HepG2 (cell line): ENCODE measurements at regions not wholly inside any gene's neighbourhood (a gene's known extent, or its start where the extent isn't known, plus 50 kb on each side); places are given as distances from the start of the nearest gene placed in this dataset.

Experiments used
- ATAC-seq: fragments of 200-7000 bp; cut with Tn5 transposase; 3 replicates; pipeline ENCODE4 v1.9.1; 2020; ENCODE audit warnings: mild to moderate bottlenecking, moderate library complexity
- BruUV-seq: library from RNA; stranded (reverse); fragments of 400-500 nt; replicated peaks from 2 replicates; lab custom pipeline; 2021; lab: Mats Ljungman, UMichigan
- CTCF ChIA-PET: fragments of 300-600 bp; formaldehyde crosslinking; extraction: SDS; loops from one replicate; lab custom pipeline; 2021; ENCODE audit warnings: low total read pairs, inconsistent platforms, low intra/inter-chr PET ratio; lab: Yijun Ruan, JAX
- POLR2A ChIA-PET: fragments of 350-600 bp; sonication (Branson Sonifier 250); formaldehyde crosslinking; loops from one replicate; lab custom pipeline; 2020; ENCODE audit warnings: antibody characterized with exemption, inconsistent platforms; lab: Yijun Ruan, JAX
- DNase-seq: peaks from one replicate; pipeline ENCODE4 v3.0.0-alpha.2; 2015; ENCODE audit warnings: low spot score
- FAIRE-seq: peaks from 3 replicates; lab custom pipeline; 2011; peaks lifted over from hg19 to GRCh38; lab: Jason Lieb, UNC
- H2AFZ ChIP-seq: one replicate; pipeline ENCODE4 v1.6.1; 2011; ENCODE audit warnings: low read length, inconsistent platforms
- H3K27ac ChIP-seq: fragments of 300-600 bp; 3 replicates; pipeline ENCODE4 v1.8.0; 2011; ENCODE audit warnings: mixed run types, mild to moderate bottlenecking, mixed read lengths, low read length, inconsistent platforms; ENCODE audit not compliant: insufficient read depth; ENCODE audit errors: extremely low read length
- H3K27me3 ChIP-seq, 2 experiments: fragments of 200-600 bp in 1 of 2; 2 replicates in 1 of 2; 3 replicates in 1 of 2; pipeline versions ENCODE4 v1.6.0 to v1.8.0; 2011; ENCODE audit warnings: low read length in 2 of 2, mild to moderate bottlenecking in 2 of 2, moderate library complexity in 2 of 2, inconsistent platforms in 1 of 2; ENCODE audit not compliant: insufficient read depth in 2 of 2, control insufficient read depth in 1 of 2
- H3K36me3 ChIP-seq, 2 experiments: fragments of 200-600 bp in 1 of 2; replicated peaks in 1 of 2; 2 replicates in 1 of 2; 3 replicates in 1 of 2; pipeline versions ENCODE4 v1.5.1 to v1.8.0; 2011; ENCODE audit warnings: low read length in 2 of 2, inconsistent platforms in 1 of 2; ENCODE audit not compliant: insufficient read depth in 2 of 2, control insufficient read depth in 1 of 2
- H3K4me1 ChIP-seq: 2 replicates; pipeline ENCODE4 v1.5.1; 2012; ENCODE audit warnings: low read length, inconsistent platforms; ENCODE audit not compliant: insufficient read depth
- H3K4me2 ChIP-seq: 2 replicates; pipeline ENCODE4 v1.6.0; 2011; ENCODE audit warnings: low read depth, low read length, inconsistent platforms
- H3K4me3 ChIP-seq, 3 experiments: fragments of 200-600 bp in 1 of 3; sonication (generic), shearing (Covaris generic) in 1 of 3; replicated peaks in 1 of 3; 2 replicates each; pipeline ENCODE4 v1.5.1; 2011 to 2016; ENCODE audit warnings: low read length in 3 of 3, inconsistent platforms in 2 of 3, low read depth in 2 of 3, mild to moderate bottlenecking in 2 of 3, control low read depth in 1 of 3, mixed read lengths in 1 of 3; ENCODE audit not compliant: insufficient read depth in 1 of 3
- H3K79me2 ChIP-seq: one replicate; pipeline ENCODE4 v1.6.1; 2011; ENCODE audit warnings: low read length, inconsistent platforms; ENCODE audit not compliant: insufficient read depth
- H3K9ac ChIP-seq: 2 replicates; pipeline ENCODE4 v1.6.0; 2011; ENCODE audit warnings: mild to moderate bottlenecking, low read depth, low read length, inconsistent platforms; ENCODE audit not compliant: insufficient read depth
- H3K9me3 ChIP-seq: 2 replicates; pipeline ENCODE4 v1.5.1; 2012; ENCODE audit warnings: mild to moderate bottlenecking, low read length
- H4K20me1 ChIP-seq: 2 replicates; pipeline ENCODE4 v1.6.0; 2011; ENCODE audit warnings: inconsistent platforms, mild to moderate bottlenecking, low read length, moderate library complexity; ENCODE audit not compliant: insufficient read depth
- ARID5B ChIP-seq: IDR thresholded peaks from 2 replicates; pipeline ENCODE4 v1.4.0; 2020; ENCODE audit warnings: mild to moderate bottlenecking, missing genetic modification reagents
- FOXA3 ChIP-seq: IDR thresholded peaks from 2 replicates; pipeline ENCODE4 v1.6.1; 2016; ENCODE audit warnings: missing genetic modification reagents, missing compliant biosample characterization
- KDM3A ChIP-seq: IDR thresholded peaks from 2 replicates; pipeline ENCODE4 v1.6.1; 2018; ENCODE audit warnings: low read depth, missing compliant biosample characterization
- NFIB ChIP-seq: sonication (generic); formaldehyde crosslinking; IDR thresholded peaks from 2 replicates; pipeline ENCODE4 v1.9.0; 2021; ENCODE audit warnings: missing genetic modification reagents, mild to moderate bottlenecking, borderline replicate concordance
- NR2C2 ChIP-seq: sonication (generic); formaldehyde crosslinking; IDR thresholded peaks from 2 replicates; pipeline ENCODE4 v1.4.0; 2020; ENCODE audit warnings: missing genetic modification reagents, mild to moderate bottlenecking, moderate library complexity, borderline replicate concordance
- RNF2 ChIP-seq: fragments of 450-650 bp; conservative IDR thresholded peaks from 2 replicates; pipeline ENCODE4 v1.6.1; 2016; ENCODE audit warnings: low read depth
- SMC3 ChIP-seq: IDR thresholded peaks from 2 replicates; pipeline ENCODE4 v1.6.1; 2011; ENCODE audit warnings: low read length, improper control_type of control experiment
- TIGD3 ChIP-seq: sonication (generic); formaldehyde crosslinking; IDR thresholded peaks from 2 replicates; pipeline ENCODE4 v1.5.1; 2020; ENCODE audit warnings: mild to moderate bottlenecking, missing genetic modification reagents, borderline replicate concordance
- ZBTB37 ChIP-seq: sonication (generic); formaldehyde crosslinking; IDR thresholded peaks from 2 replicates; pipeline ENCODE4 v1.4.0; 2020; ENCODE audit warnings: mild to moderate bottlenecking, missing genetic modification reagents
- ZNF749 ChIP-seq: sonication (generic); formaldehyde crosslinking; IDR thresholded peaks from 2 replicates; pipeline ENCODE4 v1.8.0; 2022; ENCODE audit warnings: mild to moderate bottlenecking, missing genetic modification reagents, moderate library complexity, borderline replicate concordance
- ZNF784 ChIP-seq: sonication (generic); formaldehyde crosslinking; IDR thresholded peaks from 2 replicates; pipeline ENCODE4 v1.5.1; 2020; ENCODE audit warnings: missing genetic modification reagents, mild to moderate bottlenecking, borderline replicate concordance
- ZSCAN9 ChIP-seq: IDR thresholded peaks from 2 replicates; pipeline ENCODE4 v1.6.1; 2016; ENCODE audit warnings: borderline replicate concordance
- WGBS: methylation state at CpG from one replicate; pipeline ENCODE4 v1.1.6; 2017; ENCODE audit warnings: low lambda C conversion rate; 5-methylcytosine and 5-hydroxymethylcytosine counted together
- in situ Hi-C: cut with HindIII; loops from 2 replicates; pipeline ENCODE4 v1.10.0; 2017; ENCODE audit warnings: low pct_unique_long_range_greater_than_20kb; ENCODE audit not compliant: extremely low pct_ligation_motif_present
- intact Hi-C: fragments of 100-400 bp; cut with micrococcal nuclease; formaldehyde crosslinking; loops from one replicate; pipeline ENCODE4 v1.10.0; 2022; ENCODE audit not compliant: unreplicated experiment

- BruUV-seq: no TSS peak
- no peaks in the 10 kb centered on the region for H3K79me2 ChIP-seq
- ChIA-PET POLR2A (no interaction called here), CTCF (no interaction called here)
- WGBS: 9% methylated on average over 1 of the region's 1 CpG
- FAIRE-seq (peak; percentile 73), DNase-seq (peak; percentile 81), ATAC-seq (peak; percentile 95)
- no peaks in the 10 kb centered on the region for H3K9me3 ChIP-seq
- in situ Hi-C loops (no loop called here), intact Hi-C loops (loop anchor here (1.0 to 5.0 kb wide), 2 partner anchors 40 to 46 kb away; no protein-coding TSS in a partner anchor)
- no peak overlapping the region for H2AFZ ChIP-seq
- H3K4me1 ChIP-seq: peaks cover 13% of the 10 kb centered on the region
- no peaks in the 10 kb centered on the region for H4K20me1 ChIP-seq
- no peaks in the 10 kb centered on the region for H3K27me3 ChIP-seq
- peak overlapping the region; percentile 47; the same call in 1 of the 2 replicates for H3K4me2 ChIP-seq
- no peaks in the 10 kb centered on the region for H3K36me3 ChIP-seq
- H3K4me3 ChIP-seq: no peak overlapping the region
- no peak overlapping the region for H3K27ac ChIP-seq
- H3K9ac ChIP-seq: no peak overlapping the region
- TF ChIP-seq KDM3A: no peak
- TF ChIP-seq TIGD3 (CRISPR knock-in tag): no peak
- TF ChIP-seq NFIB: no peak
- TF ChIP-seq ZNF784 (CRISPR knock-in tag): no peak
- no peak for TF ChIP-seq RNF2
- TF ChIP-seq ZSCAN9 (CRISPR knock-in tag): no peak
- no peak for TF ChIP-seq SMC3
- TF ChIP-seq ZBTB37 (CRISPR knock-in tag): peak; percentile 63; the same call in 1 of the 2 replicates
- TF ChIP-seq ARID5B (CRISPR knock-in tag): peak; percentile 59
- peak; percentile 42 for TF ChIP-seq FOXA3
- no peak for TF ChIP-seq ZNF749
- peak; percentile 59 for TF ChIP-seq NR2C2 (CRISPR knock-in tag)
Observed at GRCh38 chr4:32700838-32701237, 1980.7 kb downstream of the PCDH7 start.
